ENCODE measurements at regions not wholly inside any gene's neighbourhood (a gene's known extent, or its start where the extent isn't known, plus 50 kb on each side); places are given as distances from the start of the nearest gene placed in this dataset.

GRCh38 chr1:201754353-201754752 lies 74.6 kb upstream of the IPO9 start:
- ATAC-seq (no peak), FAIRE-seq (no peak), DNase-seq (ENCODE audit: low read depth, low spot score) (no peak)
- no peaks in the 10 kb centered on the region for H4K20me1 ChIP-seq (ENCODE audit: control insufficient read depth, insufficient read depth)
- no peak overlapping the region for H3K4me3 ChIP-seq
- peaks cover 0 to 3% of the 10 kb centered on the region in 2 experiments; a peak in 1 of 4 replicates for H3K27me3 ChIP-seq (replicated peaks in 1 of 2; ENCODE audit: control insufficient read depth in 2 of 2, insufficient read depth in 2 of 2, low read length in 1 of 2)
- no peaks in the 10 kb centered on the region for H3K36me3 ChIP-seq (ENCODE audit: control insufficient read depth in 2 of 2, insufficient read depth in 2 of 2, low read length in 1 of 2)
- 0 out of 2 replicates have a peak, but pooled peaks cover 14% of the 10 kb centered on the region for H3K4me1 ChIP-seq (ENCODE audit: control insufficient read depth, insufficient read depth, low read length)
- ChIA-PET CTCF (no interaction called here), SMC1A (ENCODE audit: uncharacterized antibody, unreplicated experiment) (no interaction called here), POLR2A (no interaction called here), RAD21 (ENCODE audit: unreplicated experiment) (no interaction called here)
- no peaks in the 10 kb centered on the region for H3K79me2 ChIP-seq (ENCODE audit: control insufficient read depth, insufficient read depth, low read length)
- intact Hi-C loops (cut with micrococcal nuclease; ENCODE audit: unreplicated experiment), result no loop called here
- H3K27ac ChIP-seq (ENCODE audit: control insufficient read depth, insufficient read depth), result no peak overlapping the region
- in situ Hi-C loops (cut with MboI), result no loop called here
- TF ChIP-seq MEF2A (IDR thresholded peaks at IDR 0.05; ENCODE audit: insufficient read depth, low read depth, low read length) (no peak), PML (IDR thresholded peaks at IDR 0.05; ENCODE audit: low read length) (no peak), STAT1 (conservative IDR thresholded peaks at IDR 0.05) (no peak), RAD51 (IDR thresholded peaks at IDR 0.05) (no peak), BHLHE40 (IDR thresholded peaks at IDR 0.05; ENCODE audit: borderline replicate concordance in 1 of 2, low read depth in 2 of 2, low read length in 1 of 2) (no peak), CREB1 (IDR thresholded peaks at IDR 0.05; ENCODE audit: low read depth) (no peak), TARDBP (IDR thresholded peaks at IDR 0.05; ENCODE audit: borderline replicate concordance) (no peak), RAD21 (IDR thresholded peaks at IDR 0.05; ENCODE audit: insufficient read depth, low read depth, low read length) (no peak), EED (IDR thresholded peaks at IDR 0.05; ENCODE audit: low read depth) (no peak), EGR1 (IDR thresholded peaks at IDR 0.05; ENCODE audit: borderline replicate concordance in 1 of 2, low read depth in 2 of 2, low read length in 2 of 2) (no peak), IKZF1 (conservative IDR thresholded peaks at IDR 0.05) (no peak), SMAD5 (IDR thresholded peaks at IDR 0.05; ENCODE audit: low read depth) (no peak), RUNX3 (IDR thresholded peaks at IDR 0.05; ENCODE audit: low read length) (no peak), NR2C2 (IDR thresholded peaks at IDR 0.05; ENCODE audit: borderline replicate concordance, control insufficient read depth, insufficient read length, low read depth) (no peak), NFYA (IDR thresholded peaks at IDR 0.05; ENCODE audit: borderline replicate concordance, low read depth, low read length) (no peak), SPI1 (IDR thresholded peaks at IDR 0.05; ENCODE audit: borderline replicate concordance, insufficient read depth, low read depth, low read length) (no peak), BCL3 (IDR thresholded peaks at IDR 0.05; ENCODE audit: borderline replicate concordance, insufficient read depth, low read depth, low read length, poor library complexity, severe bottlenecking) (no peak), POLR2AphosphoS2 (IDR thresholded peaks at IDR 0.05; ENCODE audit: low read depth, low read length) (no peak)
- TF ChIP-seq, protein P1, sequence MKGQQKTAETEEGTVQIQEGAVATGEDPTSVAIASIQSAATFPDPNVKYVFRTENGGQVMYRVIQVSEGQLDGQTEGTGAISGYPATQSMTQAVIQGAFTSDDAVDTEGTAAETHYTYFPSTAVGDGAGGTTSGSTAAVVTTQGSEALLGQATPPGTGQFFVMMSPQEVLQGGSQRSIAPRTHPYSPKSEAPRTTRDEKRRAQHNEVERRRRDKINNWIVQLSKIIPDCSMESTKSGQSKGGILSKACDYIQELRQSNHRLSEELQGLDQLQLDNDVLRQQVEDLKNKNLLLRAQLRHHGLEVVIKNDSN (IDR thresholded peaks at IDR 0.05; ENCODE audit: borderline replicate concordance, extremely low read length, insufficient read depth, low read depth, low read length), result no peak
- no peak overlapping the region for H3K4me2 ChIP-seq (ENCODE audit: control insufficient read depth, insufficient read depth)
- no peaks in the 10 kb centered on the region for H3K9me3 ChIP-seq (replicated peaks; ENCODE audit: control insufficient read depth, insufficient read depth, low read length)
- no peak overlapping the region for H3K9ac ChIP-seq (ENCODE audit: control insufficient read depth, insufficient read depth, low read length)
- WGBS (ENCODE audit: insufficient coverage, insufficient replicate concordance, low lambda C conversion rate, missing lambda C conversion rate), result 41% methylated on average over 4 of the region's 4 CpGs
- H2AFZ ChIP-seq (ENCODE audit: control insufficient read depth, low read depth, low read length), result no peak overlapping the region
- no TSS peak for BruUV-seq (replicated peaks)

Data from GM12878 (cell line).